ENCODE measurements at regions not wholly inside any gene's neighbourhood (a gene's known extent, or its start where the extent isn't known, plus 50 kb on each side); places are given as distances from the start of the nearest gene placed in this dataset.

DNA sequence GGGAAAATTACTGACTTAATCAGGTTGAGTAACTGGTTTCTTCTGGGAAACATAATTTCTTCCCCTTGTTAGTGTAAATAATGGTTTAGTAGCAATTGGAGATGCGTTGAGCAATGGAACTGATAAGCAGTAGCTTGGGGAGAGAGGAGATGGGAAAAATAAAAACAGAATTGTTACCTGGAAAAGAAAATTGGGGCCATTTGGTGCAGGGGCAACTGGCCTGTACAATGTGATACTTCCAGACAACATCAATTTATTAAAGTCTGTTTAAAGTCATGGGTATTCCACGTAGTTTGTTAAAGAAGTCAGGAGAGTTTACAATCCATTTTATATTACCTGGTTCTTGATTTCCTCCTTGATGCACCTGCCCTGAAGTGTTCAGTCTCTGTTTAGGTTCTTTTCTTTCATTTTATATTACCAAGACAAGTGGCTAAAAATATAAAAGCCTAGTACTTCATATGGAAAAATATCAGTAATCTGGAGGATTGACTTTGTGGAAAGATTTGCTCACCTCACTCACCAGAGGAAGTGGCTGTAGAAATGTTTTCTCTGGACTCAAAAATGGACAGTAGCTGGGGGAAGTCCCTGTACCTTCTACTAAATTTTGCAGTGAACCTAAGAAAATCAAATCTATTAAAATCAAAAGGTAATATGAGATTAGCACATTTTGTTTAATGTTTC lies 161.0 kb downstream of the DDX1 start:
- Histone ChIP-seq H4K20me1 (ENCODE audit: insufficient read depth, low read length) (no peaks in the 10 kb centered on the region), H3K79me2 (ENCODE audit: insufficient read depth, low read length) (no peaks in the 10 kb centered on the region), H3K4me2 (ENCODE audit: low read length) (no peak overlapping the region), H3K4me3 (ENCODE audit: insufficient read depth, low read depth, low read length) (no peak overlapping the region), H3K27me3 (ENCODE audit: insufficient read depth, low read length) (no peaks in the 10 kb centered on the region), H3K9me3 (ENCODE audit: insufficient read depth, low read depth, low read length) (no peaks in the 10 kb centered on the region), H2AFZ (ENCODE audit: low read depth, low read length) (no peak overlapping the region), H3K4me1 (ENCODE audit: insufficient read depth, low read length) (no peaks in the 10 kb centered on the region), H3K27ac (ENCODE audit: low read depth, low read length) (no peak overlapping the region), H3K36me3 (ENCODE audit: insufficient read depth, low read length) (no peaks in the 10 kb centered on the region), H3K9ac (ENCODE audit: low read length) (no peak overlapping the region)
- DNase-seq (ENCODE audit: low read depth) (no peak), FAIRE-seq (no peak)
- H3K36me3 Mint-ChIP-seq (ENCODE audit: low read depth, unreplicated experiment) = peaks cover 3% of the 10 kb centered on the region
- peaks cover 5% of the 10 kb centered on the region for H3K9me3 Mint-ChIP-seq (ENCODE audit: unreplicated experiment)
- H3K4me1 Mint-ChIP-seq (ENCODE audit: low read depth, unreplicated experiment) = peaks cover 13% of the 10 kb centered on the region
- no peak overlapping the region for H3K27ac Mint-ChIP-seq (ENCODE audit: unreplicated experiment)
- TF ChIP-seq, protein P1, sequence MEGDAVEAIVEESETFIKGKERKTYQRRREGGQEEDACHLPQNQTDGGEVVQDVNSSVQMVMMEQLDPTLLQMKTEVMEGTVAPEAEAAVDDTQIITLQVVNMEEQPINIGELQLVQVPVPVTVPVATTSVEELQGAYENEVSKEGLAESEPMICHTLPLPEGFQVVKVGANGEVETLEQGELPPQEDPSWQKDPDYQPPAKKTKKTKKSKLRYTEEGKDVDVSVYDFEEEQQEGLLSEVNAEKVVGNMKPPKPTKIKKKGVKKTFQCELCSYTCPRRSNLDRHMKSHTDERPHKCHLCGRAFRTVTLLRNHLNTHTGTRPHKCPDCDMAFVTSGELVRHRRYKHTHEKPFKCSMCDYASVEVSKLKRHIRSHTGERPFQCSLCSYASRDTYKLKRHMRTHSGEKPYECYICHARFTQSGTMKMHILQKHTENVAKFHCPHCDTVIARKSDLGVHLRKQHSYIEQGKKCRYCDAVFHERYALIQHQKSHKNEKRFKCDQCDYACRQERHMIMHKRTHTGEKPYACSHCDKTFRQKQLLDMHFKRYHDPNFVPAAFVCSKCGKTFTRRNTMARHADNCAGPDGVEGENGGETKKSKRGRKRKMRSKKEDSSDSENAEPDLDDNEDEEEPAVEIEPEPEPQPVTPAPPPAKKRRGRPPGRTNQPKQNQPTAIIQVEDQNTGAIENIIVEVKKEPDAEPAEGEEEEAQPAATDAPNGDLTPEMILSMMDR (IDR thresholded peaks at IDR 0.05; ENCODE audit: insufficient read depth, low read depth, low read length) = no peak
- no peak for TF ChIP-seq EZH2 (IDR thresholded peaks at IDR 0.05; ENCODE audit: insufficient read depth, low read length)
- peaks cover 8% of the 10 kb centered on the region for H3K27me3 Mint-ChIP-seq (ENCODE audit: low read depth, unreplicated experiment)
- H3K4me3 Mint-ChIP-seq (ENCODE audit: unreplicated experiment) = no peak overlapping the region

DNA sequence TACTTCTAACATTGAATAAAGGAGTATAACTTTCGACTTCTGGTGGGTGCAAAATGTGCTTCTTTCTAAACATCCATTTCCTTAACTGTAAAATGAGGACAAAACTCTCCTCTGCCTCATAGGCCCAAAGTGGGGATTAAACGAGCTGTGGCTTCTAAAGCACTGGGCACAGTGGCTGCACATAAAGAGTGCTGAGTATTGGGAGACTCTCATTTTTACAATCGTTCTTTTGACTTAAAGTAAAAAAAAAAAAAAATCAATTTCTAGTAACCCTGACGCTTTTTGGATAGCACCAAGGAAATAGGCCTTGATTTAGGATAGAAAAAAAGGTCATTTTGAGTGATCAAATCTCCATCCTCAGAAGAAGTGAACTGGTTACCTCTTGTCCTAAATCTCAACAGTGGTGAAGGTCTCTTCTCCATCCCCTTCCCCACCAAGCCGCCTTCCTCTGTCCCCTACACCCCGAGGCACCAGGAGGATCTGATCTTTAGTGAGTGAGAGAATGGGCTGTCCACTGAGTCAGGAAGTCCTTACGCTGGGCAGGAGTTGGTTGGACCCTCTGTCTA lies 161.6 kb downstream of the DDX1 start:
- no peaks in the 10 kb centered on the region for H3K4me1 ChIP-seq (ENCODE audit: insufficient read depth, low read length)
- peaks cover 10% of the 10 kb centered on the region for H3K4me1 Mint-ChIP-seq (ENCODE audit: low read depth, unreplicated experiment)
- H3K4me2 ChIP-seq (ENCODE audit: low read length) = no peak overlapping the region
- no peak overlapping the region for H3K4me3 ChIP-seq (ENCODE audit: insufficient read depth, low read depth, low read length)
- H3K27ac ChIP-seq (ENCODE audit: low read depth, low read length) = no peak overlapping the region
- no peak for DNase-seq (ENCODE audit: low read depth)
- TF ChIP-seq, protein P1 (IDR thresholded peaks at IDR 0.05; ENCODE audit: insufficient read depth, low read depth, low read length) = no peak
- TF ChIP-seq EZH2 (IDR thresholded peaks at IDR 0.05; ENCODE audit: insufficient read depth, low read length) = no peak
- H3K36me3 Mint-ChIP-seq (ENCODE audit: low read depth, unreplicated experiment) = peaks cover 3% of the 10 kb centered on the region
- H3K36me3 ChIP-seq (ENCODE audit: insufficient read depth, low read length) = no peaks in the 10 kb centered on the region
- H4K20me1 ChIP-seq (ENCODE audit: insufficient read depth, low read length) = no peaks in the 10 kb centered on the region
- peaks cover 6% of the 10 kb centered on the region for H3K9me3 Mint-ChIP-seq (ENCODE audit: unreplicated experiment)
- no peak overlapping the region for H2AFZ ChIP-seq (ENCODE audit: low read depth, low read length)
- H3K27me3 Mint-ChIP-seq (ENCODE audit: low read depth, unreplicated experiment) = peaks cover 8% of the 10 kb centered on the region
- FAIRE-seq = no peak
- H3K4me3 Mint-ChIP-seq (ENCODE audit: unreplicated experiment) = no peak overlapping the region
- no peak overlapping the region for H3K9ac ChIP-seq (ENCODE audit: low read length)
- no peak overlapping the region for H3K27ac Mint-ChIP-seq (ENCODE audit: unreplicated experiment)
- H3K79me2 ChIP-seq (ENCODE audit: insufficient read depth, low read length) = no peaks in the 10 kb centered on the region
- H3K9me3 ChIP-seq (ENCODE audit: insufficient read depth, low read depth, low read length) = no peaks in the 10 kb centered on the region
- H3K27me3 ChIP-seq (ENCODE audit: insufficient read depth, low read length) = no peaks in the 10 kb centered on the region

Data from astrocyte (in vitro differentiated cells and primary cell).